HG03575 (cell line): ENCODE measurements at regions not wholly inside any gene's neighbourhood (a gene's known extent, or its start where the extent isn't known, plus 50 kb on each side); places are given as distances from the start of the nearest gene placed in this dataset.
"Not testable (repeated sequence)": the region's sequence is repeated elsewhere in the genome, so short reads cannot be mapped to it uniquely, and the experiment has no call there.

ENCODE experiments used
- ATAC-seq: cut with Tn5 transposase; IDR thresholded peaks from one replicate; pipeline ENCODE4 v1.9.1; 2021; ENCODE audit not compliant: unreplicated experiment, insufficient number of reproducible peaks, low FRiP score; ENCODE audit errors: extremely low read depth

GRCh38 chr4:27115221-27115620, 254.6 kb downstream of the STIM2 start:
- no peak for ATAC-seq

- ATAC-seq, result no peak
Observed at GRCh38 chr4:27117453-27117852, 256.8 kb downstream of the STIM2 start.

- no peak for ATAC-seq
Observed at GRCh38 chr4:27119239-27119638, 258.6 kb downstream of the STIM2 start.

GRCh38 chr4:27121830-27122229, 261.2 kb downstream of the STIM2 start:
- ATAC-seq, result no peak

GRCh38 chr4:27123123-27123768, 262.6 kb downstream of the STIM2 start:
- no peak for ATAC-seq

- no peak for ATAC-seq
Observed at GRCh38 chr4:27123769-27124124, 263.1 kb downstream of the STIM2 start.

- ATAC-seq, result not testable (repeated sequence)
Observed at GRCh38 chr4:27126895-27127294, 266.3 kb downstream of the STIM2 start.

- no peak for ATAC-seq
Observed at GRCh38 chr4:27128443-27128842, 267.8 kb downstream of the STIM2 start.

- ATAC-seq, result no peak
Observed at GRCh38 chr4:27129871-27130366, 269.3 kb downstream of the STIM2 start.

GRCh38 chr4:27132497-27132896, 271.9 kb downstream of the STIM2 start:
- ATAC-seq, result no peak

GRCh38 chr4:27140486-27140885, 279.8 kb downstream of the STIM2 start:
- no peak for ATAC-seq

GRCh38 chr4:27141530-27141929, 280.9 kb downstream of the STIM2 start:
- ATAC-seq, result no peak

GRCh38 chr4:27142841-27143240, 282.2 kb downstream of the STIM2 start:
- no peak for ATAC-seq

- no peak for ATAC-seq
Observed at GRCh38 chr4:27145597-27145996, 285.0 kb downstream of the STIM2 start.

GRCh38 chr4:27148211-27148895, 287.7 kb downstream of the STIM2 start:
- no peak for ATAC-seq

- ATAC-seq, result no peak
Observed at GRCh38 chr4:27149541-27150212, 289.0 kb downstream of the STIM2 start.

GRCh38 chr4:27152703-27153102, 292.1 kb downstream of the STIM2 start:
- ATAC-seq, result no peak

- no peak for ATAC-seq
Observed at GRCh38 chr4:27154706-27155105, 294.1 kb downstream of the STIM2 start.

- ATAC-seq, result no peak
Observed at GRCh38 chr4:27161191-27161590, 300.6 kb downstream of the STIM2 start.

GRCh38 chr4:27168783-27169182, 308.1 kb downstream of the STIM2 start:
- no peak for ATAC-seq
